Small intestine (tissue), 7 donors: ENCODE measurements at regions not wholly inside any gene's neighbourhood (a gene's known extent, or its start where the extent isn't known, plus 50 kb on each side); places are given as distances from the start of the nearest gene placed in this dataset.

Source experiments
- DNase-seq, 2 donors: peaks; one replicate each; pipeline versions ENCODE4 v3.0.0 to v3.0.0-alpha.2; 2013
- FAIRE-seq: peaks from 2 replicates; lab custom pipeline; 2012; peaks lifted over from hg19 to GRCh38; lab: Jason Lieb, UNC
- H3K27ac ChIP-seq, 3 donors: one replicate each; pipeline ENCODE4 v1.5.1; 2013; ENCODE audit warnings: low read length in 2 of 3, mild to moderate bottlenecking in 2 of 3, control low read depth in 1 of 3, inconsistent platforms in 1 of 3, low read depth in 1 of 3, moderate library complexity in 1 of 3
- H3K27me3 ChIP-seq, 3 donors: one replicate each; pipeline ENCODE4 v1.6.1; 2013; ENCODE audit warnings: low read length in 3 of 3, inconsistent platforms in 1 of 3; ENCODE audit not compliant: control insufficient read depth in 3 of 3, insufficient read depth in 3 of 3
- H3K36me3 ChIP-seq, 3 donors: one replicate each; pipeline ENCODE4 v1.6.1; 2013; ENCODE audit warnings: low read length in 3 of 3, inconsistent platforms in 1 of 3, low read depth in 1 of 3, mild to moderate bottlenecking in 1 of 3, moderate library complexity in 1 of 3; ENCODE audit not compliant: control insufficient read depth in 3 of 3, insufficient read depth in 2 of 3
- H3K4me1 ChIP-seq, 3 donors: one replicate each; pipeline ENCODE4 v1.6.1; 2013; ENCODE audit warnings: low read length in 2 of 3, inconsistent platforms in 1 of 3, low read depth in 1 of 3, mild to moderate bottlenecking in 1 of 3, moderate library complexity in 1 of 3; ENCODE audit not compliant: control insufficient read depth in 3 of 3, insufficient read depth in 2 of 3
- H3K4me3 ChIP-seq, 3 donors: one replicate each; pipeline ENCODE4 v1.5.1; 2013; ENCODE audit warnings: low read length in 3 of 3, control low read depth in 1 of 3, inconsistent platforms in 1 of 3, low read depth in 1 of 3, mild to moderate bottlenecking in 1 of 3, moderate library complexity in 1 of 3
- H3K9me3 ChIP-seq, 2 donors: one replicate each; pipeline ENCODE4 v1.6.1; 2013; ENCODE audit warnings: low read depth in 1 of 2, low read length in 1 of 2; ENCODE audit not compliant: control insufficient read depth in 2 of 2, insufficient read depth in 1 of 2
- WGBS, 3 donors: extraction: QIAGEN DNeasy Blood & Tissue Kit; methylation state at CpG; one replicate each; pipeline ENCODE4 v1.1.7; 2013; 5-methylcytosine and 5-hydroxymethylcytosine counted together
- donor health status: healthy with polysubstance abuse.
- donor health status: control.
- donor health status: control.
- donor health status: Bipolar disorder and iron deficiency.
- donor health status: healthy.

GRCh38 chr22:49614966-49615965 is 212.4 kb downstream of the BRD1 start:
- no peaks in the 10 kb centered on the region for H3K27me3 ChIP-seq
- no peak for DNase-seq
- no peak overlapping the region for H3K27ac ChIP-seq
- 92 to 94% (median 94%) methylated on average over 76 to 77 of the region's 77 CpGs for WGBS, 3 donors
- H3K4me1 ChIP-seq = no peaks in the 10 kb centered on the region
- no peaks in the 10 kb centered on the region for H3K36me3 ChIP-seq
- peaks cover 0 to 7% of the 10 kb centered on the region in 2 donors for H3K9me3 ChIP-seq
- no peak overlapping the region for H3K4me3 ChIP-seq
- no peak for FAIRE-seq

GRCh38 chr22:49613511-49614270 is 214.0 kb downstream of the BRD1 start:
- no peak overlapping the region for H3K27ac ChIP-seq
- 83 to 87% (median 83%) methylated on average over 18 of the region's 18 CpGs for WGBS, 3 donors
- no peak for FAIRE-seq
- no peak overlapping the region for H3K4me3 ChIP-seq
- DNase-seq = no peak
- H3K27me3 ChIP-seq = no peaks in the 10 kb centered on the region
- no peaks in the 10 kb centered on the region for H3K36me3 ChIP-seq
- H3K9me3 ChIP-seq = peaks cover 0 to 7% of the 10 kb centered on the region in 2 donors
- H3K4me1 ChIP-seq = no peaks in the 10 kb centered on the region

GRCh38 chr22:49613108-49613507 is 214.6 kb downstream of the BRD1 start:
- Histone ChIP-seq H3K4me3 (no peak overlapping the region), H3K4me1 (no peaks in the 10 kb centered on the region), H3K27me3 (no peaks in the 10 kb centered on the region), H3K27ac (no peak overlapping the region), H3K36me3 (no peaks in the 10 kb centered on the region), H3K9me3 (peaks cover 0 to 7% of the 10 kb centered on the region in 2 donors)
- FAIRE-seq = no peak
- WGBS, 3 donors = 92 to 95% (median 93%) methylated on average over 5 of the region's 5 CpGs
- DNase-seq = no peak

GRCh38 chr22:49609207-49609876 is 218.3 kb downstream of the BRD1 start:
- Histone ChIP-seq H3K9me3 (peaks cover 0 to 4% of the 10 kb centered on the region in 2 donors), H3K27ac (no peak overlapping the region), H3K36me3 (no peaks in the 10 kb centered on the region), H3K27me3 (no peaks in the 10 kb centered on the region), H3K4me1 (no peaks in the 10 kb centered on the region), H3K4me3 (no peak overlapping the region)
- WGBS, 3 donors = 89 to 92% (median 92%) methylated on average over 24 of the region's 24 CpGs
- FAIRE-seq (no peak), DNase-seq (no peak)

- Histone ChIP-seq H3K27ac (no peak overlapping the region), H3K9me3 (peaks cover 0 to 2% of the 10 kb centered on the region in 2 donors), H3K36me3 (no peaks in the 10 kb centered on the region), H3K27me3 (no peaks in the 10 kb centered on the region), H3K4me3 (no peak overlapping the region), H3K4me1 (no peaks in the 10 kb centered on the region)
- FAIRE-seq (no peak), DNase-seq (no peak)
- 88 to 91% (median 89%) methylated on average over 14 of the region's 14 CpGs for WGBS, 3 donors
Observed at GRCh38 chr22:49608660-49609059, 219.0 kb downstream of the BRD1 start.

GRCh38 chr22:49608228-49608627 is 219.4 kb downstream of the BRD1 start:
- DNase-seq (no peak), FAIRE-seq (no peak)
- Histone ChIP-seq H3K4me3 (no peak overlapping the region), H3K4me1 (no peaks in the 10 kb centered on the region), H3K9me3 (no peaks in the 10 kb centered on the region), H3K36me3 (no peaks in the 10 kb centered on the region), H3K27me3 (no peaks in the 10 kb centered on the region), H3K27ac (no peak overlapping the region)
- WGBS, 3 donors = 80 to 90% (median 84%) methylated on average over 8 of the region's 8 CpGs

- no peaks in the 10 kb centered on the region for H3K9me3 ChIP-seq
- no peaks in the 10 kb centered on the region for H3K36me3 ChIP-seq
- H3K27ac ChIP-seq = no peak overlapping the region
- H3K4me1 ChIP-seq = no peaks in the 10 kb centered on the region
- no peak overlapping the region for H3K4me3 ChIP-seq
- FAIRE-seq (no peak), DNase-seq (no peak)
- 76 to 85% (median 77%) methylated on average over 13 of the region's 13 CpGs for WGBS, 3 donors
- no peaks in the 10 kb centered on the region for H3K27me3 ChIP-seq
Observed at GRCh38 chr22:49607821-49608220, 219.9 kb downstream of the BRD1 start.
